Activated CD4-positive, alpha-beta T cell treated with anti-CD3 and anti-CD28 coated beads, Interleukin-2, amount 10 ng/mL, durations not matched to agents 24 days and 14 days (primary cell): ENCODE measurements at regions not wholly inside any gene's neighbourhood (a gene's known extent, or its start where the extent isn't known, plus 50 kb on each side); places are given as distances from the start of the nearest gene placed in this dataset.
"Not testable (repeated sequence)": the region's sequence is repeated elsewhere in the genome, so short reads cannot be mapped to it uniquely, and the experiment has no call there.

Source experiments
- DNase-seq: peaks from one replicate; pipeline ENCODE4 v3.0.0; 2022
- H3K27ac Mint-ChIP-seq: one replicate; pipeline ENCODE4 v1.8.0; 2022; ENCODE audit warnings: mild to moderate bottlenecking, mixed read lengths
- H3K27me3 Mint-ChIP-seq: one replicate; pipeline ENCODE4 v1.8.0; 2022; ENCODE audit warnings: mixed read lengths
- H3K36me3 Mint-ChIP-seq: one replicate; pipeline ENCODE4 v1.8.0; 2022; ENCODE audit warnings: low read depth, mild to moderate bottlenecking, mixed read lengths
- H3K4me1 Mint-ChIP-seq: one replicate; pipeline ENCODE4 v1.8.0; 2021; ENCODE audit warnings: mixed read lengths
- H3K4me3 Mint-ChIP-seq: one replicate; pipeline ENCODE4 v1.8.0; 2022; ENCODE audit warnings: mild to moderate bottlenecking, moderate library complexity, mixed read lengths
- H3K9me3 Mint-ChIP-seq: one replicate; pipeline ENCODE4 v1.8.0; 2021; ENCODE audit warnings: mixed read lengths
- intact Hi-C: fragments of 100-400 bp; cut with micrococcal nuclease; formaldehyde crosslinking; loops from one replicate; pipeline ENCODE4 v1.15.1; 2023

- H3K4me1 Mint-ChIP-seq, intact Hi-C loops: not testable (repeated sequence)
- peak; percentile 75 for DNase-seq
Observed at GRCh38 chr1:143905214-143906179, 66.3 kb downstream of the FAM72C start.

DNA sequence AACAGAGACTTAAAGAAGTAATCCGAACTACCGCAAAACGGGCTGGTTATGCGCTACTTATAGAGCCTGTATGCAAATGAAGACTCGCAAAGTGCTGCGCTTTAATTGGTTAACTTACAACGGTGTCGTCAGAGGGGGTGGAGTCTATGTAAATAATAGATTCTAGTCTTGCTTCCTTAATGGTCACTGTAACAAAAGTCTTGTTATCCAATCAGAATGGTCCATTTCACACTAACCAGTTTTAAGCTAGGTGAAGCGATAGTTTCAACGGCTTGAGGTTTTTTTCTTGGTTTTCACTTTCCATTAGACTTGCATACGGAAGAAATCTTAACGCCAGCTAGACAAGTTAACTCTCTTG lies 67.2 kb downstream of the FAM72C start:
- H3K27me3 Mint-ChIP-seq, H3K36me3 Mint-ChIP-seq, H3K4me1 Mint-ChIP-seq, H3K4me3 Mint-ChIP-seq, H3K9me3 Mint-ChIP-seq, intact Hi-C loops, DNase-seq, H3K27ac Mint-ChIP-seq: not testable (repeated sequence)

More at GRCh38 chr1:143905214-143906179, 66.3 kb downstream of the FAM72C start:
- H3K27me3 Mint-ChIP-seq, H3K36me3 Mint-ChIP-seq, H3K9me3 Mint-ChIP-seq: not testable (repeated sequence)
- H3K27ac Mint-ChIP-seq: peak overlapping the region; percentile 25
- peak overlapping the region; percentile 72 for H3K4me3 Mint-ChIP-seq

GRCh38 chr1:143903899-143904621 lies 67.7 kb downstream of the FAM72C start:
- intact Hi-C loops, H3K36me3 Mint-ChIP-seq, H3K4me3 Mint-ChIP-seq, H3K27ac Mint-ChIP-seq, H3K4me1 Mint-ChIP-seq, H3K9me3 Mint-ChIP-seq, H3K27me3 Mint-ChIP-seq: not testable (repeated sequence)
- peak; percentile 57 for DNase-seq

- H3K36me3 Mint-ChIP-seq, H3K27me3 Mint-ChIP-seq, H3K27ac Mint-ChIP-seq, DNase-seq, H3K4me1 Mint-ChIP-seq, H3K4me3 Mint-ChIP-seq, intact Hi-C loops, H3K9me3 Mint-ChIP-seq: not testable (repeated sequence)
Observed at GRCh38 chr1:143896377-143896776, 75.4 kb downstream of the FAM72C start.

GRCh38 chr1:143884932-143885574 lies 86.7 kb downstream of the FAM72C start:
- H3K27ac Mint-ChIP-seq, H3K36me3 Mint-ChIP-seq, H3K4me1 Mint-ChIP-seq, H3K9me3 Mint-ChIP-seq, H3K27me3 Mint-ChIP-seq, intact Hi-C loops, H3K4me3 Mint-ChIP-seq: not testable (repeated sequence)
- peak; percentile 89 for DNase-seq

DNA sequence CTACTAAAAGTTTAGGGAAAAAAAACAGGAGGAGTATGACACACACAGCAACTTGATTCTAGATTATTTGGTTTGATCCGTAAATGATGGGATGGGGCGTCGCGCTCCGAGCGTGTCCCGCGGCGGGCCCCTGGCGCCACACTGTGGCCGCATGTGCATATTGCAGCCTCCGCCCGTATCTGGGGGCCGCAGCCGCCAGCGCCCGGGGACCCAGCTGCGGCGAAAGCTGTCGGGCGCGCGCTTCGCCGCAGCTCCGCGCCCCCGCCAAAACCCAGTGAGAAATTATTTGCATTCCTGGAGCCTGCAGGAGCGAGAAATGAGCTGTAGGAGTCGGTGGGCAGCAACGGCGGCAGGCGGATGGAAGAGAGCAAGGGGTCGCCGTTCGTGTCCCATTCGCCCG lies 87.3 kb downstream of the FAM72C start:
- H3K9me3 Mint-ChIP-seq, H3K36me3 Mint-ChIP-seq, H3K27me3 Mint-ChIP-seq, intact Hi-C loops, H3K4me1 Mint-ChIP-seq: not testable (repeated sequence)
- peak; percentile 87 for DNase-seq
- Mint-ChIP-seq H3K4me3 (peak overlapping the region; percentile 69), H3K27ac (peak overlapping the region; percentile 51)

GRCh38 chr1:143879757-143880536 lies 91.8 kb downstream of the FAM72C start:
- H3K36me3 Mint-ChIP-seq, H3K27me3 Mint-ChIP-seq, H3K9me3 Mint-ChIP-seq, H3K27ac Mint-ChIP-seq, intact Hi-C loops, H3K4me1 Mint-ChIP-seq, H3K4me3 Mint-ChIP-seq, DNase-seq: not testable (repeated sequence)

DNA sequence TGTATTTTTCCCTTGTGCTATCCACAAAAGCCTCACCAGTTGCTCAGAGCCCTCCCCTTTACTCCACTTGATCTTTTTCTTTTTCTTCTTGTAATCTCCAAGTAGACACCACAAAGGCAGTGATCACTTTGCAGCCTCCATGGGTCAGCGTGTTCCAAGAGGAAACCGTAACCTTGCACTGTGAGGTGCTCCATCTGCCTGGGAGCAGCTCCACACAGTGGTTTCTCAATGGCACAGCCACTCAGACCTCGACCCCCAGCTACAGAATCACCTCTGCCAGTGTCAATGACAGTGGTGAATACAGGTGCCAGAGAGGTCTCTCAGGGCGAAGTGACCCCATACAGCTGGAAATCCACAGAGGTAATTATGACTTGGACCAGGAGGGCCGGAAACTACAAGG lies 95.8 kb downstream of the FAM72C start:
- H3K4me3 Mint-ChIP-seq, H3K9me3 Mint-ChIP-seq, H3K4me1 Mint-ChIP-seq, H3K27ac Mint-ChIP-seq, DNase-seq, H3K36me3 Mint-ChIP-seq, intact Hi-C loops, H3K27me3 Mint-ChIP-seq: not testable (repeated sequence)

GRCh38 chr1:143874625-143875024 lies 97.2 kb downstream of the FAM72C start:
- H3K27ac Mint-ChIP-seq, H3K9me3 Mint-ChIP-seq, intact Hi-C loops, H3K27me3 Mint-ChIP-seq, DNase-seq, H3K4me3 Mint-ChIP-seq, H3K4me1 Mint-ChIP-seq, H3K36me3 Mint-ChIP-seq: not testable (repeated sequence)

GRCh38 chr1:143873650-143874049 lies 98.1 kb downstream of the FAM72C start:
- H3K9me3 Mint-ChIP-seq, DNase-seq, H3K36me3 Mint-ChIP-seq, intact Hi-C loops, H3K4me1 Mint-ChIP-seq, H3K27ac Mint-ChIP-seq, H3K4me3 Mint-ChIP-seq, H3K27me3 Mint-ChIP-seq: not testable (repeated sequence)

DNA sequence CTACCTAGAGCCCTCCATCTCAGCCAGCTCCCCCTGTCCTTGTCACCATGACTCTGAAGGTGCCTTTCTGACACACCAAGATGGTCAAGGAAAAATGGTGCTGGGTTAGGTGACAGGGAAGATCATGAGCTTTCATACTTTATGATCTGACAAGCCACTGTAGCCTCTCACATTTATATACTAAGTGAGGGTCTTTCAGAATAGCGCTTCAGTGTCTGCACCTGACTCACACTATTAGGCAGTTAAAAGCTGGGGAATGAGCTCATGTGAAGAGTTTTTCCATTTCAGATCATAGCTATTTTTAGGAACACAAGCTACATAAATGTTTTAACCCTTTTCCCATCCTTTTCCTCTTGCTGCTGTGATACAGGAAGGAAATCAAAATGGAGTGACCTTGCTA lies 101.4 kb downstream of the FAM72C start:
- H3K36me3 Mint-ChIP-seq, H3K9me3 Mint-ChIP-seq, H3K27ac Mint-ChIP-seq, H3K4me3 Mint-ChIP-seq, intact Hi-C loops, H3K27me3 Mint-ChIP-seq, DNase-seq, H3K4me1 Mint-ChIP-seq: not testable (repeated sequence)

GRCh38 chr1:143867590-143868220 lies 104.1 kb downstream of the FAM72C start:
- DNase-seq, H3K4me1 Mint-ChIP-seq, intact Hi-C loops, H3K36me3 Mint-ChIP-seq, H3K27me3 Mint-ChIP-seq, H3K9me3 Mint-ChIP-seq, H3K4me3 Mint-ChIP-seq, H3K27ac Mint-ChIP-seq: not testable (repeated sequence)

GRCh38 chr1:143863901-143864520 lies 107.8 kb downstream of the FAM72C start:
- not testable (repeated sequence) for H3K4me3 Mint-ChIP-seq

More at GRCh38 chr1:143863901-143864520, 107.8 kb downstream of the FAM72C start:
- H3K27me3 Mint-ChIP-seq, DNase-seq, H3K27ac Mint-ChIP-seq, H3K9me3 Mint-ChIP-seq, intact Hi-C loops, H3K4me1 Mint-ChIP-seq, H3K36me3 Mint-ChIP-seq: not testable (repeated sequence)
